ENCODE measurements at regions not wholly inside any gene's neighbourhood (a gene's known extent, or its start where the extent isn't known, plus 50 kb on each side); places are given as distances from the start of the nearest gene placed in this dataset.

GRCh38 chr3:31184261-31185061, 290.0 kb upstream of the GADL1 start:
- TF ChIP-seq CTCF (IDR thresholded peaks at IDR 0.05): no peak
- no peak for TF ChIP-seq POLR2A (IDR thresholded peaks at IDR 0.05)

All from Peyer's patch (tissue), 4 donors.